NCI-H69 (cell line): ENCODE measurements at regions not wholly inside any gene's neighbourhood (a gene's known extent, or its start where the extent isn't known, plus 50 kb on each side); places are given as distances from the start of the nearest gene placed in this dataset.
"Not testable (repeated sequence)": the region's sequence is repeated elsewhere in the genome, so short reads cannot be mapped to it uniquely, and the experiment has no call there.

Source experiments
- DNase-seq: peaks from one replicate; lab custom pipeline; 2025; lab: John Stamatoyannopoulos, UW

DNA sequence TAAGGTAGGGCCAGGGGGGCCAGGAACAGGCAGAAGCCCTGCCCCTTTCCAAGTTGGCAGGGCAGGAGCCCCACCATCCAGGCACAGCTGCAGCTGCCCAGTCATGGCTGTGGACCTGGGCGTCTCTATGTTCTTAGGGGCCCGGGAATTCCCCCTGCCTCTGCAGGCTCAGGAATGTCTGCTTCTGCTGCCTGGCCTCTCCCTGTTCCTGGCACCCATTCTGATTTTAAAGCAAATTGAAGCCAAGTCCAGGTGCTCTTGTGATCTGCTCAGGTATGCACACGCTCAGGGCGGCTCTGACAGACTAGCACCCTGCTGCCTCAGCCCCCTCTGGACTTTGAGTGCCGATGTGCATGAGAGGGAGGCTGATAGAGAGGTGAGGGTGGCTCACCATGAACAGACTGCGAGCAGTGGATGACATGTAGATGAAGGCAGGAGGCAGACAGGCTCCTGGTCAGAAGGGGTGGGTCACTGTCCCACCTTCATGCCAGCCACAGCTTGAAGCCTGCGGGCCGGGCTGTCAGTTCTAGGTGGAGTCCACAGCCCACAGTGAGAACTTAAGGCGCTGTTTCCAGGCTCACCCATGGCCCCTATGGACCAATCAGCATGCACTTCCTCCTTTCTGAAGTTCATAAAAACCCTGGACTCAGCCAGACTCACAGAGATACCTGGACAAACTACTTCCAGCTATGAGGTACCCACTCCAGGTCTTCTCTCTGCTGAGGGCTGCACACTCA lies 747.8 kb upstream of the GBE1 start:
- no peak for DNase-seq

- no peak for DNase-seq
Observed at GRCh38 chr3:82506204-82506603, 744.8 kb upstream of the GBE1 start.

- DNase-seq: no peak
Observed at GRCh38 chr3:82505079-82505756, 743.8 kb upstream of the GBE1 start.

GRCh38 chr3:82498186-82498585 lies 736.7 kb upstream of the GBE1 start:
- DNase-seq: no peak

DNA sequence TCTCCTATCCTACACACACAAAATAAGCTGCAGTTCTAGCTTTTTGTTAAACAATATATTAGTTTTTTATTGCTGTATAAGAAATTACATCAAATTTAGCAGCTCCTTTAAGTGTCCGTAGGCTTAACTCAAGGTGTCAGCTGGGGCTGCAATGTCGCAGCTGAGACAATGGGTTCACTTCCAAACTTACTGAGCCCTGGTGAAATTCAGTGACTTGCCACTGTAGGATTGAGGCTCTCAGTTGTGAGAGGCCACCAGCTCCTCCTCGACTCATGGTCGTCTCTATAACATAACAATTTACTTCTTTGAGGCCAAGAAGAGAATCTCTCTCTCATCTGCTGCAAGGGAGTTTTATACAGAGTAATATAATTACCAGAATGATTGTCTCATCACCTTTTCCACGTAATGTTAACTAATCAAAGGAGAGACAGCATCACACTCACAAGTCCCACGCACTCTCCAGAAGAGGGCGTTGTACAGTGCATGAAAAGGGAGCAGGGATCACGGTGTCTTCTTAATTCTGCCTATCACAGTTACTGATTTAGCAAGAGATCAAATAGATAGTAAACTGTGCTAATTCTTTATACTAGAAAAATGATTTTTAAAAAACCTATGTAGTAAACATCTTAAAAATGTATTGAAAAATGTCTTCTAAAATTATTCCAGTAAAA lies 735.6 kb upstream of the GBE1 start:
- DNase-seq: peak; percentile 32

DNA sequence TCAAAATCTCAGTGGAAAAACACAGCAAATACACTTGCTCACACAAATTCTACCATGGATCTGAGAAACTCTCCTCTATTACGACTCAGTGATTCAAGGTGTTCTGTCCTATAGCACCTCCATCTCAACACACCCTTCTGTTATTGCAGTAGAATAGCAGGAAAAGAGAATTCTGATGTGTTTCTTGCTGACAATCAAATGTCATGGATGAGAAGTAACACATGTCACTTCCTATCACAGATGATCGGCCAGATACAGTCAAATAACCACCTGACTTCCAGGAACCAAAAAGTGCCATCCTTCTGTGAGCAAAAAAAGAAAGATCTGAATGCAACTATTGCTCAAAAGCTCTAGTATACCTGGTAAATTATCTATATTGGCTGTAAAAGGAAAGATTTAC lies 734.2 kb upstream of the GBE1 start:
- DNase-seq: no peak

DNA sequence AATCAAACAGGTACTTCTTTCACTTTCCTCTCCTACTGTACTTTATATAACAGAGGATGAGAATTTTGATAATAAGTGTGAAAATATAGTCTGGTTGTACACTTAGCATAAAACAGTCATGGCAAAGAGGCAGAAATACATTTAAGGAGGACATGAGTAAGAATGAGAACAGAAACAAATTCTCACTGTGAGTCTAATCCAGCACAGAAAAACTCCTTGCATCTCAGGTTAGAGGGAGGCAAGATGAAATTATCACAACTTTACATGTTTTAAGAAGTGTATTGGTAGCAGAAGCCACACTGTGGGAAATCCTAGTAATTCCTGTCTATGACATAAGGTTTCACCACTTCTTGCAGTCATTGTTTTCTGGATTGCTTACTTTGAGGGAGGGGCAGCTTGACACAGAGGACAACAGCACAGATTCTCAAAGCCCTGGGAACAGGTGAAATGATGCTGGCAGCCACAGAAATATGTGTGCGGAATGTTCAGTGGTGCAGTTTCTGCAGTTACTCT lies 733.6 kb upstream of the GBE1 start:
- no peak for DNase-seq

DNA sequence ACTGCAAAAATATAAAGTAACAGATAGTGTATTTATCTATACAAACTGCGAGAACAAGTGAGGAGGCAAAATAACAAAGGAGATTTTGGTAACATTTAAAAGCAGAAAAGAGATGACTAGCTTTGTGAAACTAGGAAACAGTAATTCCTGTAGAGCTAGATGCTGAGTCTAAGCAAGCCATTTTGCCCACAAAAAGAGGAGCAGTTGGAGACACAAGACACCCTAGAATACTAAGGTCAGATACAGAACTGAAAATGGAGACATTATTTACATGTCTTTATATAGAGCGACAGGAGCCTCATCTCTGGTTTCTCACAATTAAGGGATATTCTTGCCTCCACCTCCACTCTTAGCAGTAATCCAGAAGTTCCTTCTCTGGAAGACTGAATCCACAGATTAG lies 732.4 kb upstream of the GBE1 start:
- no peak for DNase-seq

- no peak for DNase-seq
Observed at GRCh38 chr3:82475306-82475705, 713.9 kb upstream of the GBE1 start.

DNA sequence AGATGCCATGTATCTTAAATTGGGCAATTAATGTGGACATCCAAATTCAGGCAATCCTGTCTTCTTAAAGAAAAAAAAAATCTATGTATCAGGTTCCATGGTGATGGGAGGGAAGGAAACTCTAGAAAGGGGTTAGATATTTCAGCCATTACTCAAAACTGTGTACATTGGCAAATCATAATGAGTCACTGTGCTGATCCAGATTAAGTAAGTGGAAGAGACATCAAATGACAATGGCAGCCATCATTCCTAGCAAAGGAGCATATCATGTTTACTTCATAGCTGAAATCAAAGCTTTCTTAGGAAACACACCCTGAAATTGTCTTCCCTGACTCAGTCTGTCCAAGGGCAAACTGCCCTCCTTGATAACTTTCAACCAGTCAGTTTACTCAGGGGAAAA lies 713.3 kb upstream of the GBE1 start:
- DNase-seq: peak; percentile 19

GRCh38 chr3:82473864-82474541 lies 712.6 kb upstream of the GBE1 start:
- no peak for DNase-seq

DNA sequence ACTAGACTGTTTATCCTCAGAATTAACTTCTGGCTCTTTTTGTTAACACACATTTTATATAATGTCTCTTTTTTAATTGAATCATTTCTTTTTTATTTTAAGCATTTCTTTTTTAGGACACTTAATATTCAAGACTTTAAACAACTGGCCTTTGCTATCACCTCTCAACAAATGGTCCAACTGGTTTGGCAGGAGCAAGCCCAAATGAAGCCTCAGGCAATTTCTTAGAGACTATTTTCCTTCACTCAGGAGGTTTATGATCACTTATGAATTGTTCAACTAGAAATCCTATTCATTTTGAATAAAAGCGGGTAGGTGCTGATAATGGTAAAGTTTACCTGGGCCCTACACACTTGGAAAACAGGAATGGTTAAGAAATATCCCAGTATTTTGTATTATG lies 705.6 kb upstream of the GBE1 start:
- DNase-seq: no peak

DNA sequence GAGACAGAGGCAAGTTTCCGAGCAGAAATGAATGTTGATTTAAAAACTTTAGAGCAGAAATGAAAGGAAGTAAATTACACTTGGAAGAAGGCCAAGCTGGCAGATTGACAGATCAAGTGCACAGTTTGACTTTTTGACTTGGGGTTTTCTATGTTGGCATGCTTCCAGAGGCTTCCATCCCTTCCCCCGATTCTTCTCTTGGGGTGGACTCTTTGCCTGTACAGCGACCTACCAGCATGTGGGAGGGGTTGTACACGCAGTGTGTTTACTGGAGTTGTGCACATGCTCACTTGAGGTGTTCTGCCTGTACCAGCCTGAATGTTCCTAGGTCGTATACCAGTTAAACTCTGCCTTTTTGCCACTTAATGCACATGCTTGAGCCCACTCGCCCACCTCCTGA lies 701.5 kb upstream of the GBE1 start:
- DNase-seq: peak; percentile 60

DNA sequence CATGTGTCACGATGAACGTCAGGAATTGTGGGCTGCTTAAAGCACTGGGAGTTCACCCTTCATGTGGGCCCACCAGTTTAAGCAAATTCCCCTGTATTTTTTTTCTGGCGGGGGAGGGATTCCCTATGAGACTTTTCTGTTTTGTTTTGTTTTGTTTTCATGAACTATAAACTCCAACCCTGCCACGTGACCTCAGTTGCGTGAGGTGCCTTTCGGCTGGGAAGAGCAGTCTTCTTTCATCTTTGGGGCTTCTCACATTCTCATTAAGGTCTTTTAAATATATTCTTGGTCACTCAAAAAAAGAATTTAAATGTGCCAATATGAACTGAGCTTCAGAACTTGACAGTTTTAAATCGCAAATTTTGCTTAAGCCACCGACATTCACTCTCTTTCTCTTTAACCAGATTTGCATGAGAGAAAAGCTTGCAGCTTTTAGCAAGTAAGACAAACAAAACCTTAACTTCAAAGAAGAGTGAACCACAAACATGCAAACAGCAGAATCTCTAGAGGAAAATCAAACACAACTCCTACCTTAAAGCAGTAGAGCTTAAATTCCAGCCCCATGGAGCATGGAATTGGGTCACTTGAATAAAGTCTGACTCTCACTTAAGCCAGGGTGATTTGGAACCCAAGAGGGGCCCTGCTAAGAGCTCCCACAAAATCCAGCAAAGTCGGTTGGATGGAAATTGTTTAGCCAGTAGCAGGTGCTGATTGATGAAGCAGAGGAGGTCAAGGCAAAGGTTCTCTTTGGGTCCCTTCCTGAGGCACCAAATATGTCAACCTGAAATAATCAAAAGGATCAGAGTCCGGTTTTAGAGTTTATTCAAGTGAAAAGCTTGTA lies 699.8 kb upstream of the GBE1 start:
- no peak for DNase-seq

GRCh38 chr3:82448320-82448719 lies 686.9 kb upstream of the GBE1 start:
- no peak for DNase-seq

- not testable (repeated sequence) for DNase-seq
Observed at GRCh38 chr3:82428821-82429220, 667.4 kb upstream of the GBE1 start.

DNA sequence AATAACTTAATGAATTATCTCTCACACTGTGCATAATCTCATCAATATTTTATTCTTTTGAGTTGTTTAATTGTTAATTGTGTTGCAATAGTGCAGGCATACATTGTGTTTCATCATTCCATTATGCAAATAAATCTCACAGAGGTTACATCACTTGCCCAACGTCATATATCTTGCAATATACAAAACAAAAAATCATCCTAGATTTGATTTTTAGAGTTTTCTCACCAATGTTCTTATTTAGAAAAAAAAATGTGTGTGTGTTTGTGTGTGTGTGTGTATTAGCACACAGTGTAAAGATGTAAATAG lies 662.5 kb upstream of the GBE1 start:
- DNase-seq: no peak

DNA sequence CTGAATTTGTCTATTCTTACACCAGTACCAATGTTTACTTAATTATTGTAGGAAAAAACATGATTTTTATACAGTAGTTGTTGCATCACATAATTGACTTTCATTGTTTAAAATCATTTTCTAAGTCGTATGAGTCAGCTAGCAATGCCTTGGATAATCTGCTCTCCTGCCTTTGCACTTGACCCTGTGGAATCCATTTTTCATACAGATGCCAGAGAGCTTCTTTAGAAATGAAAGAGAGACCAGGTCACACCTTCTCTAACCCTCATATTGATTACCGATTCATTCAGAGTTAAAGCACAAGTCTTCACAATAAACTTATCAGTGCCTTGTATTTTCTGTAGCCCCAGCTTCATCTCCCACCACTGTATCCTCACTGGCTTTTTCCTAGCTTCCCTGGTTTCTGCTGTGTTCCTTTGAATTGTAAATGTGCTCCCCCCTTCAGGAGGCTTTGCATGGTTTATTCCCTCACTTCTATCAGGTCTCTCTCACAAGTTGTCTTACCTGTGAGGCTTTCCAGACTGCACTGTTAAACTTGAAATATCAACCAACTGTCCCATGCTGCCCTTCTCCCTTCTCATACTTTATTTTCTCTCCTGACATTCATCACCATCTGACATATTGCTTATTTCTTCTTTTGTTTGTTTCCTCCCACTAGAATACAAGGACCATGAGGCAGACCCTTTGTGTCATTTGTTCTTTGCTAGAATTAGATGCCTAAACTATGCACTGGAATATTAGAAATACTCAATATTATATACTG lies 662.0 kb upstream of the GBE1 start:
- no peak for DNase-seq

- DNase-seq: peak; percentile 39
Observed at GRCh38 chr3:82416830-82417229, 655.4 kb upstream of the GBE1 start.

- DNase-seq: peak; percentile 47
Observed at GRCh38 chr3:82416349-82416748, 654.9 kb upstream of the GBE1 start.

GRCh38 chr3:82413171-82413570 lies 651.7 kb upstream of the GBE1 start:
- no peak for DNase-seq
